ENCODE measurements at regions not wholly inside any gene's neighbourhood (a gene's known extent, or its start where the extent isn't known, plus 50 kb on each side); places are given as distances from the start of the nearest gene placed in this dataset.

GRCh38 chr20:6697228-6697972 is 70.1 kb upstream of the BMP2 start (continued):
- no peak for TF ChIP-seq ZNF607 (CRISPR knock-in tag; IDR thresholded peaks at IDR 0.05; ENCODE audit: borderline replicate concordance)
- TF ChIP-seq GTF3A (CRISPR knock-in tag; conservative IDR thresholded peaks at IDR 0.05): no peak
- no peak for TF ChIP-seq ZNF20 (CRISPR knock-in tag; IDR thresholded peaks at IDR 0.05)
- no peak for TF ChIP-seq ZNF232 (CRISPR knock-in tag; IDR thresholded peaks at IDR 0.05; ENCODE audit: borderline replicate concordance)
- TF ChIP-seq HNF1A (IDR thresholded peaks at IDR 0.05; ENCODE audit: low read depth): no peak
- no peak for TF ChIP-seq HNF1A (CRISPR knock-in tag; IDR thresholded peaks at IDR 0.05; ENCODE audit: borderline replicate concordance)
- TF ChIP-seq ZNF615 (CRISPR knock-in tag; IDR thresholded peaks at IDR 0.05; ENCODE audit: borderline replicate concordance): no peak
- no peak for TF ChIP-seq ZFP90 (CRISPR knock-in tag; IDR thresholded peaks at IDR 0.05; ENCODE audit: borderline replicate concordance)
- TF ChIP-seq NFE2L1 (CRISPR knock-in tag; IDR thresholded peaks at IDR 0.05; ENCODE audit: borderline replicate concordance): no peak
- TF ChIP-seq ZMAT3 (CRISPR knock-in tag; conservative IDR thresholded peaks at IDR 0.05): peak; percentile 84
- TF ChIP-seq JUN (CRISPR knock-in tag; IDR thresholded peaks at IDR 0.05): no peak
- TF ChIP-seq SSRP1 (CRISPR knock-in tag; IDR thresholded peaks at IDR 0.05): no peak
- TF ChIP-seq ZNF83 (CRISPR knock-in tag; IDR thresholded peaks at IDR 0.05; ENCODE audit: borderline replicate concordance): no peak
- TF ChIP-seq ARNTL (CRISPR knock-in tag; IDR thresholded peaks at IDR 0.05): 0 out of 2 replicates have a peak, but pooled peaks have one; percentile 19
- TF ChIP-seq ZC3H4 (CRISPR knock-in tag; IDR thresholded peaks at IDR 0.05; ENCODE audit: borderline replicate concordance): no peak
- TF ChIP-seq, protein P1, sequence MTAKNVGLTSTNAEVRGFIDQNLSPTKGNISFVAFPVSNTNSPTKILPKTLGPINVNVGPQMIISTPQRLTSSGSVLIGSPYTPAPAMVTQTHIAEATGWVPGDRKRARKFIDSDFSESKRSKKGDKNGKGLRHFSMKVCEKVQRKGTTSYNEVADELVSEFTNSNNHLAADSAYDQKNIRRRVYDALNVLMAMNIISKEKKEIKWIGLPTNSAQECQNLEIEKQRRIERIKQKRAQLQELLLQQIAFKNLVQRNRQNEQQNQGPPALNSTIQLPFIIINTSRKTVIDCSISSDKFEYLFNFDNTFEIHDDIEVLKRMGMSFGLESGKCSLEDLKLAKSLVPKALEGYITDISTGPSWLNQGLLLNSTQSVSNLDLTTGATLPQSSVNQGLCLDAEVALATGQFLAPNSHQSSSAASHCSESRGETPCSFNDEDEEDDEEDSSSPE (CRISPR knock-in tag; IDR thresholded peaks at IDR 0.05): no peak
- TF ChIP-seq ZKSCAN5 (CRISPR knock-in tag; IDR thresholded peaks at IDR 0.05): no peak
- TF ChIP-seq ZSCAN9 (CRISPR knock-in tag; IDR thresholded peaks at IDR 0.05; ENCODE audit: borderline replicate concordance): no peak
